ENCODE measurements at regions not wholly inside any gene's neighbourhood (a gene's known extent, or its start where the extent isn't known, plus 50 kb on each side); places are given as distances from the start of the nearest gene placed in this dataset.

DNA sequence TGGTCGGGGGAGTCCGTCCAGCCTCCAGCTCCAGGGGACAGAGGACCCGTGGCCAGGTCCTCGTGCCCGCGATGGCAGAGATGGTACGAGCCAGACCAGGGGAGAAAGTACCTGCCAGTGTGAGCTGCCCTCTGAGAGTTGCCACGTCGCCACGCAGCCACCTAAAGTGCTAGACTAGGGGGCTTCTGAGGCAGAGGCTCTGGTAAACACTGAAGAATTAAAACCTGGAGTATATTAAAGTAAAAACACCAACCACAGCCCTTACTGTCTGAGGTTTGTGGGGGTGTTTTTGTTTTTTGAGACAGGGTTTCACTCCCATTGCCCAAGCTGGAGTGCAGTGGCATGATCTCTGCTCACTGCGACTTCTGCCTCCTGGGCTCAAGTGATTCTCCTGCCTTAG lies 60.1 kb upstream of the SORCS2 start:
- TF ChIP-seq, protein P1, sequence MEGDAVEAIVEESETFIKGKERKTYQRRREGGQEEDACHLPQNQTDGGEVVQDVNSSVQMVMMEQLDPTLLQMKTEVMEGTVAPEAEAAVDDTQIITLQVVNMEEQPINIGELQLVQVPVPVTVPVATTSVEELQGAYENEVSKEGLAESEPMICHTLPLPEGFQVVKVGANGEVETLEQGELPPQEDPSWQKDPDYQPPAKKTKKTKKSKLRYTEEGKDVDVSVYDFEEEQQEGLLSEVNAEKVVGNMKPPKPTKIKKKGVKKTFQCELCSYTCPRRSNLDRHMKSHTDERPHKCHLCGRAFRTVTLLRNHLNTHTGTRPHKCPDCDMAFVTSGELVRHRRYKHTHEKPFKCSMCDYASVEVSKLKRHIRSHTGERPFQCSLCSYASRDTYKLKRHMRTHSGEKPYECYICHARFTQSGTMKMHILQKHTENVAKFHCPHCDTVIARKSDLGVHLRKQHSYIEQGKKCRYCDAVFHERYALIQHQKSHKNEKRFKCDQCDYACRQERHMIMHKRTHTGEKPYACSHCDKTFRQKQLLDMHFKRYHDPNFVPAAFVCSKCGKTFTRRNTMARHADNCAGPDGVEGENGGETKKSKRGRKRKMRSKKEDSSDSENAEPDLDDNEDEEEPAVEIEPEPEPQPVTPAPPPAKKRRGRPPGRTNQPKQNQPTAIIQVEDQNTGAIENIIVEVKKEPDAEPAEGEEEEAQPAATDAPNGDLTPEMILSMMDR (conservative IDR thresholded peaks at IDR 0.05; ENCODE audit: low read length) = no peak
- no peak for TF ChIP-seq EZH2phosphoT487 (IDR thresholded peaks at IDR 0.05; ENCODE audit: borderline replicate concordance, low read depth, low read length)
